Heart left ventricle (tissue), 16 donors: ENCODE measurements at regions not wholly inside any gene's neighbourhood (a gene's known extent, or its start where the extent isn't known, plus 50 kb on each side); places are given as distances from the start of the nearest gene placed in this dataset.

Experiments
- ATAC-seq, 4 donors: fragments of 200-7000 bp; cut with Tn5 transposase; one replicate each; pipeline ENCODE4 v1.9.1; 2020 to 2022; ENCODE audit warnings: moderate library complexity in 4 of 4, mild to moderate bottlenecking in 3 of 4, moderate number of reproducible peaks in 1 of 4
- DNase-seq, 5 donors: peaks; one replicate each; pipeline ENCODE4 v3.0.0-alpha.2; 2020
- H3K27ac ChIP-seq, 12 donors: fragments of 200-600 bp; sonication (generic) in 4 of 12; one replicate each; pipeline versions ENCODE4 v1.5.0 to v1.8.0; 2016 to 2022; ENCODE audit warnings: mild to moderate bottlenecking in 2 of 12
- H3K27me3 ChIP-seq, 9 donors: fragments of 200-600 bp; sonication (generic) in 2 of 9; one replicate each; pipeline versions ENCODE4 v1.5.1 to v1.8.0; 2016 to 2022; ENCODE audit warnings: mild to moderate bottlenecking in 3 of 9
- H3K36me3 ChIP-seq, 9 donors: fragments of 200-600 bp; sonication (generic) in 2 of 9; one replicate each; pipeline versions ENCODE4 v1.5.0 to v1.8.0; 2018 to 2022; ENCODE audit warnings: mild to moderate bottlenecking in 2 of 9
- H3K4me1 ChIP-seq, 12 donors: fragments of 200-600 bp; sonication (generic) in 4 of 12; one replicate each; pipeline versions ENCODE4 v1.5.0 to v1.8.0; 2016 to 2022; ENCODE audit warnings: mild to moderate bottlenecking in 3 of 12
- H3K4me3 ChIP-seq, 12 donors: fragments of 200-600 bp; sonication (generic) in 4 of 12; one replicate each; pipeline versions ENCODE4 v1.5.0 to v1.8.0; 2017 to 2022; ENCODE audit warnings: mild to moderate bottlenecking in 9 of 12, moderate library complexity in 4 of 12
- H3K9me3 ChIP-seq, 12 donors: fragments of 200-600 bp; sonication (generic) in 4 of 12; one replicate each; pipeline versions ENCODE4 v1.5.0 to v1.8.0; 2016 to 2022; ENCODE audit warnings: mild to moderate bottlenecking in 1 of 12
- CTCF ChIP-seq, 12 donors: fragments of 200-600 bp; sonication (generic) in 4 of 12; IDR thresholded peaks; one replicate each; pipeline versions ENCODE4 v1.5.0 to v1.8.0; 2018 to 2022; ENCODE audit warnings: antibody characterized with exemption in 12 of 12, mild to moderate bottlenecking in 5 of 12
- POLR2A ChIP-seq, 2 donors: fragments of 450-650 bp; IDR thresholded peaks; one replicate each; pipeline ENCODE4 v1.6.1; 2017; ENCODE audit warnings: antibody characterized with exemption in 2 of 2, mild to moderate bottlenecking in 2 of 2, moderate library complexity in 2 of 2
- WGBS, 4 donors: extraction: QIAGEN DNeasy Blood & Tissue Kit in 2 of 4; methylation state at CpG; one replicate each; pipeline versions ENCODE4 v1.1.5 to v1.1.7; 2013 to 2018; 5-methylcytosine and 5-hydroxymethylcytosine counted together
- intact Hi-C, 10 donors: fragments of 100-400 bp; cut with DNase I; formaldehyde crosslinking; loops; one replicate each; pipeline versions ENCODE4 v1.11.1 to v1.14.2; 2022
- donor health status: ischemic (EF 13 %, LVEDD 7.1; RV severe dilation, severe dysfunction).
- donor health status: healthy with polysubstance abuse.
- donor health status: DM: no; HTN: yes; CAD: no.
- donor health status: DM: no; HTN: no; CAD: no.
- donor health status: ischemic (EF 25% LVEDD 6.9; RV normal size, moderate dysfunction).
- donor health status: ischemic (EF 25% LVEDD 5.7; RV mildly dilated, moderate dysfunction).
- donor health status: healthy.
- donor health status: DM: yes; HTN: yes; CAD: no.
- donor health status: ischemic (EF 35%, LVEDD 5.7; RV mildly dilated, moderate dysfunction).
- donor health status: nonischemic (EF 11% LVEDD 7.7; RV severe dilation, severe dysfunction).
- donor health status: DM: yes; HTN: yes; CAD: no.
- donor health status: PGD.
- donor health status: ischemic (EF 29% LVEDD 5.4; RV normal size, mild dysfunction).
- donor health status: nonischemic (EF 23%, LVEDD 6.1; RV moderate dilation, normal function).

GRCh38 chr13:39810091-39810877 is 154.8 kb downstream of the COG6 start:
- H3K36me3 ChIP-seq = no peaks in the 10 kb centered on the region
- no peaks in the 10 kb centered on the region for H3K27me3 ChIP-seq
- no peaks in the 10 kb centered on the region for H3K9me3 ChIP-seq
- intact Hi-C loops = no loop called here
- no peak for TF ChIP-seq CTCF (IDR thresholded peaks at IDR 0.05)
- TF ChIP-seq POLR2A (IDR thresholded peaks at IDR 0.05) = no peak
- no peak overlapping the region for H3K4me3 ChIP-seq
- DNase-seq (no peak), ATAC-seq (no peak)
- no peak overlapping the region for H3K27ac ChIP-seq
- no peaks in the 10 kb centered on the region for H3K4me1 ChIP-seq
- 85 to 92% (median 89%) methylated on average over 10 of the region's 10 CpGs for WGBS, 4 donors

- Histone ChIP-seq H3K27me3 (no peaks in the 10 kb centered on the region), H3K9me3 (no peaks in the 10 kb centered on the region), H3K4me1 (no peaks in the 10 kb centered on the region), H3K36me3 (no peaks in the 10 kb centered on the region), H3K4me3 (no peak overlapping the region), H3K27ac (no peak overlapping the region)
- TF ChIP-seq POLR2A (IDR thresholded peaks at IDR 0.05) = no peak
- TF ChIP-seq CTCF (IDR thresholded peaks at IDR 0.05) = no peak
- ATAC-seq = no peak
- intact Hi-C loops = no loop called here
- no peak for DNase-seq
- whole genome bisulfite sequencing, 4 donors = 81 to 87% (median 85%) methylated on average over 6 of the region's 6 CpGs
Measured at GRCh38 chr13:39811051-39811450, 155.6 kb downstream of the COG6 start.

GRCh38 chr13:39811696-39812095 is 156.2 kb downstream of the COG6 start:
- WGBS, 4 donors = 94 to 97% (median 96%) methylated on average over 5 of the region's 5 CpGs
- TF ChIP-seq CTCF (IDR thresholded peaks at IDR 0.05) (no peak), POLR2A (IDR thresholded peaks at IDR 0.05) (no peak)
- Histone ChIP-seq H3K9me3 (no peaks in the 10 kb centered on the region), H3K4me3 (no peak overlapping the region), H3K27ac (no peak overlapping the region), H3K27me3 (no peaks in the 10 kb centered on the region), H3K4me1 (no peaks in the 10 kb centered on the region), H3K36me3 (no peaks in the 10 kb centered on the region)
- DNase-seq (no peak), ATAC-seq (no peak)
- intact Hi-C loops = no loop called here

- Histone ChIP-seq H3K27me3 (no peaks in the 10 kb centered on the region), H3K9me3 (no peaks in the 10 kb centered on the region), H3K4me1 (no peaks in the 10 kb centered on the region), H3K27ac (no peak overlapping the region), H3K36me3 (no peaks in the 10 kb centered on the region), H3K4me3 (no peak overlapping the region)
- ATAC-seq (no peak), DNase-seq (no peak)
- TF ChIP-seq CTCF (IDR thresholded peaks at IDR 0.05) (peak in 2 of 12 donors; percentile 10 to 13), POLR2A (IDR thresholded peaks at IDR 0.05) (no peak)
- 45 to 61% (median 52%) methylated on average over 5 of the region's 5 CpGs for WGBS, 4 donors
- intact Hi-C loops = no loop called here
Measured at GRCh38 chr13:39815345-39816111, 160.1 kb downstream of the COG6 start.
